ENCODE measurements at regions not wholly inside any gene's neighbourhood (a gene's known extent, or its start where the extent isn't known, plus 50 kb on each side); places are given as distances from the start of the nearest gene placed in this dataset.

DNA sequence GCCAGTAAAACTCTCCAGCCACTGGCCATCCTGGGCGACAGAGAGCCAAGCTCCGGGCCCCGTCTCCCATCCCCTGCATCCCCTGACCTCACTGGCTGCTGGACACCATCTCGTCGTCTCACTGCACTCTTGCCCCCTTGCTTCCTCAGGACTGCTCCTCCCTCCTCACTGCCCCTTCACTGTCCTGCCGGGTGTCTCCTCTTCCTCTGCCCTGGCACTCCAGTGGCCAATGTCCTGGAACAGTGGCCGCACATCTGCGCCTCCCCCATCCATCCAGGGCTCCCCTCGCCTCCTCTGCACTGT, 800.4 kb downstream of the BRD1 start:
- TF ChIP-seq GATA2 (IDR thresholded peaks at IDR 0.05; ENCODE audit: low read depth, low read length) (no peak), GATA3 (IDR thresholded peaks at IDR 0.05; ENCODE audit: low read depth, low read length) (no peak)

DNA sequence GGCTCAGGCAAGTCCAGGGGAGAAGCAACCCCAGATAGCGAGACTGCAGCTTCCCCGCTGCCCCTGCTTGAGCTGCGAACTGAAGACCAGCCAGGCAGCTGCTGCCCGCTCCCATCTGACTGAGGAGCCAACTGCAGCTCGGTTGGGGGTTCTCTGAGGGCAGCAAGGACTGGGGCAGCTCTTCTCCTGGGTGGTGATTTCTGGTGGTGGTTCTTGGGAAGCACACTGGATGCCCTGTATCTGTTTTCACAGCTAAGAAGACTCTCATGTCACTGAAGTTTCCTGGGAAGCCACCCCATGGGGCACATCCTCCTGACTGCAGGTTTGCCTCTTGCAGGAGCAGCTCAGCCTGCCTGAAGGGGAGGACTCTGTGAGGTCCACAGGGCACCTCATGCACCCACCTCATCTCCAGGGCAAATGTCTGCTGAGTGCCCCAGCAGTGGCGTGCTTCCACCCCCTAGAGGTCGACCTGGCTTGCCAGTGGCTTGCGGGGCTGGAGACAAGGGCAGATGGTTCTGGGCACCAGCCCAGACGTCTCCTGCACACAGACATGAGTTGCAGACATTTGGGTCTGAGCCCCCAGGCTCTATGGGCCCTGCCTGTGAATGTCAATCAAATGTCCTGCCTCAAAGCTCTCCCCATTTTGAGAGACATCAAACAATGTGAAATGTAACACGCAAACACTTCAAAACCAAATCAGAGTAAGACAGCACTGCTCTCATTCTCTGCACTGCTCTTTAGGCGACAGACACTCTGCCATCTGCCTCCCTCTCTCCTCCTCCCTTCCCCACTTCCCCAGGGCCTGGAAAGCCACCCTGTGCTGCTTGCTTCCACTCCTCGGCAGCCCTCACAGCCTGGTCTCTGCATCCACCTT, 800.9 kb downstream of the BRD1 start:
- no peak for TF ChIP-seq GATA2 (IDR thresholded peaks at IDR 0.05; ENCODE audit: low read depth, low read length)
- no peak for TF ChIP-seq GATA3 (IDR thresholded peaks at IDR 0.05; ENCODE audit: low read depth, low read length)

DNA sequence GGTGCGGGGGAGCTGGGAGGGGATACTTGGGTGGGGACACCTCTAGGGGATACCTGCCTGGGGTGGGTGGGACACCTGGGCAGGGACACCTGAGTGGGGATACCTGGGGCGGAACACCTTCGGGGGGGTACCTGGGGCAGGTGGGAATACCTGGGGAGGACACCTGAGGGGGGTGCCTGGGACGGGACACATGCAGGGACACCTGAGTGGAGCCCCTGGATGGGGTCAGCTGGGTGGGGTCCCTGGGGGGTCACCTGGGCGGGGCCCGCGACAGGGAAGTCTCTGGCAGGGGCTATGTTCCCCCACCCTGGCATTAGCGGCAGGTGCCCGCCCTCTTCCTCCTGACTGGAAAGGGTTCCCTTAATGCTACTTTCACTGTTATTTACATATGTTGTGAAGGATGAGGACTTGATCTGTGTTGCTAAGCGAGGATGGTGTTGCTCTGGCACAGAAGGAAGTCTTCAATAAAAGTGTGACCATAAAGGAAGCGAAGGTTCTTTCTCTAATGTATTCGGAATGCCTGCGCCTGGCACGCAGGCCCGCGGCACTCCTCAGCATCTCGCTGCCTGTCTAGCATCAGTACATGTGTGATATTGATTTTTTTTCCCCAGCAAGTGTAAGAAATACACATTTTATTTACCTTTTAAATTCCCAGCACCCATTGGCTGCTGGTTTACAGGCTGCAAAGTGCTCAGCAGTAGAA, 801.7 kb downstream of the BRD1 start:
- no peak for TF ChIP-seq GATA3 (IDR thresholded peaks at IDR 0.05; ENCODE audit: low read depth, low read length)
- TF ChIP-seq GATA2 (IDR thresholded peaks at IDR 0.05; ENCODE audit: low read depth, low read length), result no peak

DNA sequence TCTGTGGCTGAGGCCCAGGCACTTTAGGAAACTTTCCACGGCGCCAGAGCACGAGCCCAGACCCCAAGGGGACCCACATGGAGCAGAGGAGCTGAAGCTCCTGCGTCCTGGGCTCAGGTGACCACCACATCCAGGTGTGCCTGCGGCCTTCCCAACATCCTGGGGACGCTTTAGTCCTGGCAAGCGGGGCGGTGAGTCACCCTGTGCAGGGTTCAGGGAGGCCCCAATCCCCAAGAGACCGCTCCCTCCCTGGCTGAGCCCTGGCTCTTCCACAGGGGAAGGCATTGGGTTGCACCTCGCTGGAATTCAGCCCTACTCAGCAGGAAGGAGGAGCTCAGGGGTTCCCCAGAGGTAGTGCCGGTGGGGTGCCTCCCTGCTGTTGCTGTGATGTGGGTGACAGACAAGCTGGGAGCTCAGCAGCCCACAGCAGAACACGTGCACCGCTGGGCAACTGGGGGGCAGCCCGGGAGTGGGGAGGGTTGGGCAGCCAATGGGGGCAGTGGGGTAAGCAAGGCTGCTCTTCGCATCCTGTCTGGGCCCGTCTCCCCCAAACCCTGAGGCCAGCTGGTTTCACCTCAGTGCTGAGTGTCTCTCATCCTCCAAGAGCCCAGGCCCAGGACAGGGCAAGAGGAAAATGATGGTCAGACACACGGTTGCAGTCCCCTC, 802.8 kb downstream of the BRD1 start:
- TF ChIP-seq GATA2 (IDR thresholded peaks at IDR 0.05; ENCODE audit: low read depth, low read length) (no peak), GATA3 (IDR thresholded peaks at IDR 0.05; ENCODE audit: low read depth, low read length) (no peak)

DNA sequence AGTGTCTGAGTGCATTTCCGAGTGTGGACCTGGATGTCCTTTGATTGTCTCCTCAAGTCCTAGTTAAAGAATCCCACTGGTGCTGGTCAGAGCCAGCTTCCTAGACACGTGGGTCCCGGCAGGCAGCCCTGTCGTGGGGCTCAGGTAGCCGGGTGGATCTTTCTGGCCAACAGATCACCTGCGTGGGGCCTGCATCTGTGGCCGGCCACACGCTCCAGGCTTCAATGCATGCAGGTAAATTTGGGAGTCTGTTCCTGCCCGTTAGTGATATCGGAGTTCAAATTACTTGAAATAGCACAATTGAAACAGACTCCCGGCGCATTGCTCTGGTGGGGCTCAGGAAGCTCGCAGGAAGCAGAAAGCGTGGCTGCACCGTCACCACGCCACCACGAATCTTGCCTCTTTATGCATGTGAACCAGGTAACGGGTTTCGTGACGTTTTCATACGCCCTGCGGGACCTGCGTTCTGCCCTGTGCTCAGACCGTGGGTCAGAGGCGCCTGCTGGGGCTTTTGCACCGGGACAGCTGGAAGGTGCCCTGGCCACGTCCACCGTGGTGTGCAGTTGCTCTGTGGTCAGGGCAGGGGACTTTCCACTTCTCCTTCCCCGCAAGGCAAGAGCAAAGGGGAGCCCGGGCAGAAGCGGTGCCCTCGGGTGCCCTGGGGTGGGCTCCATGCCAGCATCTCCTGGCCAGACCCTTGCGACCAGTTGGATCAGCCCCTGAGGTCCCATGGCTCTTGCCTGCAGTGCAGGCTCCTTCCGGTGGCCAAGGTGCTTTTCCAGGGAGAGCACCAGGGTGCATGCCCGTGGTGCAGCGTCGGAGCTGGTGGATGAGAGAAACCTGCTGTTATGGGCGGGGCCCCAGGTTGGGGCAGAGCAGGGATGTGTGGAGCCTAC, 803.5 kb downstream of the BRD1 start:
- TF ChIP-seq GATA2 (IDR thresholded peaks at IDR 0.05; ENCODE audit: low read depth, low read length), result no peak
- no peak for TF ChIP-seq GATA3 (IDR thresholded peaks at IDR 0.05; ENCODE audit: low read depth, low read length)

DNA sequence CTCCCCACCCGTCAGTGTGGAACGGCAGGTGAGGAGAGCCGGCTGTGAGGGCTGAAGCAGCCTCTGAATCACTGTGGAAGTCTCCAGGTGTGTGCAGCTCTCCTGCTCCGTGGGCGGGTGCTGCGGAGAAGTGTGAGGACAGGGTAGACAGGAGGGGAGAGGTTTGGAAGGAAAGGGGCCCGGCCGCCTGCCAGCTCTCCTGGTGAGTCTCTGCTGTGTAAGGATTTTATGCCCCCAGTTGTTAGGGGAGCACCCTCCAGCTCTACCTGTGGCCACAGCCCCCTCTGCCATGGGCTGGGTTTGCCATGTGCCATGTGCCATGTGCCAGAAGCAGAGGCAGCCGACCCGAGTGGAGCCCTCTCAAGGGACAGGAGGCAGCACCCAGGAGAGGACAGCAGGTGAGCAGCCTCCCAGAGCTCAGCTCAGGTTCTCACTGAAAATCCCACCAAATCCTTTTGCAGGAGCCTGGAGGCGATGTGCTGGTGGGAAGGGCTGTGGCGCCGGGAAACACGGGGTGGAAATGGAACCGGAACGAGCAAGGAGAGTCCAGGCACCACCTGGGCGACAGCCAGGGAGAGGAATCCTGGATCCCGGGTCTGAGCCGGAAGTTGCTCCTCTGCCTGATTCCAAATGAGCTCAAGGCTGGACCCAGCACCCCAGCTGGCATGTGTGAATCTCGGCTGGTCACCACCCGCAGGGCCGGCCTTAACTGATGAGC, 804.4 kb downstream of the BRD1 start:
- TF ChIP-seq GATA2 (IDR thresholded peaks at IDR 0.05; ENCODE audit: low read depth, low read length) (no peak), GATA3 (IDR thresholded peaks at IDR 0.05; ENCODE audit: low read depth, low read length) (no peak)

DNA sequence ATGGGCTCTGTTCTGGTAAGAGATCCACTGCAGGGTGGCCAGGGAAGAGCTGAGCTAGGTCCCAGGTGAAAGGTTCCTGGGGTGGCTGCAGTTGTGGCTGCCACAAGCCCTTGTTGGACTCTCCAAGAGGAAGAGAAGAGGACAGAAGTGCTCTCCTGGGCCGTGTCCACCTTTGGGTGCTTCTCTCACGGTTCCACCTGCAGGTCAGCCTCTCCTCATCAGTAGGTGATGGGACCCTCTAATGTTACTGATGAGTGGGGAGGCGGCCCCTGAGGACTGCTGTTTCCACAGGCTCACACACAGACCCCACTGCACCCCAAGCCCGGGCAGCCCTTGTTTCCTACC, 804.9 kb downstream of the BRD1 start:
- TF ChIP-seq GATA2 (IDR thresholded peaks at IDR 0.05; ENCODE audit: low read depth, low read length) (no peak), GATA3 (IDR thresholded peaks at IDR 0.05; ENCODE audit: low read depth, low read length) (no peak)

DNA sequence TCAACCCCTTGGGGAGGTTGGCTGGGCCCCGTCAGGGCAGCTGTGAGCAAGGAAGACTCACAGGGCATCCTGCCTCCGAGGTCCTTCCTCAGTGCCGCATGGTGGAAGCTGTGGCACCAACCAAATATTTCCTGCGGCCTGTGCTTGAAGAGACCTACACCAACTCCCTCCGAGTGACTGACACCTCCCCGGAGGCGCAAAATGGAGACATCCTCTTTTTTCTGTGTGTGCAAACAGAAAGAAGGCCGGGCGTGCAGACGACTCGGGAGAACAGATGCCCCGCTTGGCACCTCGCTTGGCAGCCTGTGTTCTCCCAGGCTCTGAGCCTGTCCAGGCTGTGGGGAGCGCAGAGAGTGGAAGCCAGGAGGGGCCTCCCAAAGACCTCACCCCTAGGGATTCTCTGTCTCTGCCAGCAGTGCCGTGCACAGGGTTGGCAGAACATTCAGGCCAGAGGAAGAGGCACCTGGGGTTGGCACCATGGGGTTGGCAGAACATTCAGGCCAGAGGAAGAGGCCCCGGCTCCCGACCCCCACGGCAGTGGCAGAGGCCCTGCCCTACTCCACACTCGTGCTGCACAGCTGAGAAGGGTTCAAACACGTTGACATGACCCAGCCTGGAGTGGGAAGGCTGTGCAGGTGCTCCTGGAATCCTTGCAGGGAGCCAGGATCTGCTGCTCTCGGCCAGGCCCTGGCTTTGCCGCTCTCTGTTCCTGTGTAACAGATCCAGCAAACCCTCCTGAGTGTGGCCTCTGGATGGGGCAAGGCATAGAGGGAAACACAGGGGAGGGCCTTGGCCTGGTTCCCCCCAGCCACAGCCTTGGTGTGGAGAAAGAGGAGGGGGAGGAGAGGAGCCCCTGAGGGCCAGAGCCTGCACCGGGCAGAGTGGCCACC, 805.5 kb downstream of the BRD1 start:
- TF ChIP-seq GATA2 (IDR thresholded peaks at IDR 0.05; ENCODE audit: low read depth, low read length) (no peak), GATA3 (IDR thresholded peaks at IDR 0.05; ENCODE audit: low read depth, low read length) (no peak)

DNA sequence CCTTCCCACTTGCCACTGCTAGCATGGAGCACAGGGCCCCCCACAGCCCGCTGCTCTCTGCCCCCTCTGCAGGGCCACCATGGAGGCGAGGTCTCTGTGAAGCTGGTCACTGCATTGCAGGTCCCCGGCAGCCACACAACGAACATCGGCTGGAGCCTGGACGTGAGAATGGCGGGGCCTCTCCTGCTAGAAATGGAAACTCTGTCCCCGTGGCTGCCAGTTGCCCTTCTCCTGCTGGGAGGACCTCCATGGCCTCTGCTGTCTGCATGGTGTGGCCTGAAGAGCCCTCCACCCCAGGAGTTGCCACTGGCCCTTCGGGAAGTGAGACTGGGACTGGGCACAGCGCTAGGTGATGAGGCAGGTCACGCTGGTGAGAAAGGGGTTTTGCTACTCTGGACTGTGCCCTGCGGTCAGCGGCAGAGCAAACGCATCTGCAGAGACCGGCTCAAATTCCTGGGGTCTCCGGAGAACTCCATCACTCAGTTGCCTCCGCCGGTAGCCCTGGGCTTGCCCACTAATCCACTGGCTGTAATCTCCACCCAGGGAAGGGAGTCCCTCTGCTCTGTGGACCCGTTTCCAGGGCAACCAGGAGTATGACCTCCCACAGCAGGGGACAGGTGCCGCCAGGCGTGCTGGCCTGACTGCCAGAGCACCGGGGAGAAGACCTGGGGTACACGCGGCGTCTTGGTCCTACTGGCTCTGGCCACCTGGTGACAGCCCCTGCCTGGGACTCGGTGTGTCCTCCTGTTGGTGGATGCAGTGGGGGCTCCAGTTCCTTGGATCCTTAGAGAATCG, 806.3 kb downstream of the BRD1 start:
- no peak for TF ChIP-seq GATA2 (IDR thresholded peaks at IDR 0.05; ENCODE audit: low read depth, low read length)
- TF ChIP-seq GATA3 (IDR thresholded peaks at IDR 0.05; ENCODE audit: low read depth, low read length), result no peak

DNA sequence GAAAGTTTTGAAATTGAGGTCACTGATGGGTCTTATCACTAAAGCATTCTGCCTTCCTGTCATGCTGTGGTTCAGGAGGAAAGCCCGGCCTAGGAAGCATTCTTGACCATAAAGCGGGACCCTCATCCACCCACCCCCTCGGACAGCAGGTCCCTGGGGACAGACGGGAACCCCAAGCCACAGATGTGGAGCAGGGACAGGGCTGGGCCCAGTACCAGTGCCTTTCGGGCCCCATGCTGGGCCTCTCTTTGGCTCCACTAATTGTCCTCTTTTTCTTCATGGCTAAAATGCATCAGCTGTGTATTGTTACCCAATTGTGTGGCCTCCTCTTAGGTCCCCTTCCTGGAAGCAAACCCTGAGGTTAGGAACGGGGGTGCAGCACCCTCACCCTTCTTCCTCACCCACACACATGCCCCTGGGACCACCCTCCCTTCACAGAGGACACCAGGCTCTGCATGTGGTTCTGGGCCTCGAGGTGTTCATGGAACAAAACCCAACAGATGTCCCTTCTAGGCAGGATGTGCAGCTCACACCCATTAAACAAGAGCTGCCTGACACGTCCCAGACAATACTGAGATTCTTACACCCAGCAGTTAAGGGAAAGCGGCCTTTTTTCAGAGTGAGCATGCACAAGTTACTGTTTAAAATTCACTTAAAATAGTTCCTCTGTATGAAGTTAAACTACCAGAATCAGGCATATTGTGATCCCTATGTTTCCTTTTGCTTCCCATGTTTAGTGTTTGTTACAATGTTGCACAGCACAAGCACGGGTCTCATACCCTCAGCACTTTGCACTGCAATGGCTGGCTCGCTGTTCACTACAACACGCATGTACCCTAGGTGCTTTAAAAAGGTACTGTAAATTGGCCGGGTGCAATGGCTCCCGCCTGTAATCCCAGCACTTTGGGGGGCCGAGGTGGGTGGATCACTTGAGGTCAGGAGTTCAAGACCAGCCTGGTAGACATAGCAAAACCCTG, 807.6 kb downstream of the BRD1 start:
- no peak for TF ChIP-seq GATA3 (IDR thresholded peaks at IDR 0.05; ENCODE audit: low read depth, low read length)
- TF ChIP-seq GATA2 (IDR thresholded peaks at IDR 0.05; ENCODE audit: low read depth, low read length), result no peak

DNA sequence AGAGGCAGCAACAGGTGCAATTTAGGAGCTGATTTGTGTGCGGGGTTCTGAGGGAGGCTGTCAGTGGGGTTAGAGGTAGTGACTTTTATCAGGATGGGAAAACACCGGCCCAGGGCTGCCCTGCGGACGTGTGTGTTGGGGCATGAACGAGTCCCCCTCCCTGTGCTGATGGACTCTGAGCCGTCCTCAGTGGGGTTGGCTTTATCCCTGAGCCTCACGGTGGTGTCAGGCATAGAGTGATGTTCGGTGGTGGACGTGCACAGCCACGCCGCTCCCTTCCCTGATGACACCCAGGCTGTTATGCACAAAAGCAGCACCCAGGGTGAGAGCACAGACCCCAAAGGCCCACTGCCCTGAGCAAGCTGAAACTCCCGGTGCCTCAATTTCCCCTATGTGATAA, 809.1 kb downstream of the BRD1 start:
- TF ChIP-seq GATA2 (IDR thresholded peaks at IDR 0.05; ENCODE audit: low read depth, low read length) (no peak), GATA3 (IDR thresholded peaks at IDR 0.05; ENCODE audit: low read depth, low read length) (no peak)
